Thyroid gland (tissue), 4 donors: ENCODE measurements at regions not wholly inside any gene's neighbourhood (a gene's known extent, or its start where the extent isn't known, plus 50 kb on each side); places are given as distances from the start of the nearest gene placed in this dataset.

Experiments used
- CTCF ChIP-seq, 6 experiments: fragments of 200-600 bp in 3 of 6; fragments of 450-650 bp in 3 of 6; sonication (generic) in 3 of 6; IDR thresholded peaks; one replicate each; pipeline ENCODE4 v1.5.1; 2016 to 2019; ENCODE audit warnings: antibody characterized with exemption in 6 of 6, mild to moderate bottlenecking in 2 of 6, inconsistent platforms in 1 of 6, moderate library complexity in 1 of 6
- POLR2A ChIP-seq, 2 donors: fragments of 450-650 bp; IDR thresholded peaks; one replicate each; pipeline ENCODE4 v1.6.1; 2017; ENCODE audit warnings: antibody characterized with exemption in 2 of 2, mild to moderate bottlenecking in 2 of 2, moderate library complexity in 1 of 2

GRCh38 chr5:17893026-17893635 is 258.9 kb downstream of the TAF11L14 start:
- TF ChIP-seq CTCF (IDR thresholded peaks at IDR 0.05) (no peak), POLR2A (IDR thresholded peaks at IDR 0.05) (no peak)
